WERI-Rb-1 (cell line): ENCODE measurements at regions not wholly inside any gene's neighbourhood (a gene's known extent, or its start where the extent isn't known, plus 50 kb on each side); places are given as distances from the start of the nearest gene placed in this dataset.

Source experiments
- DNase-seq: peaks from one replicate; pipeline ENCODE4 v3.0.0-alpha.2; 2020
- H3K27ac ChIP-seq: fragments of 250-450 bp; sonication (Bioruptor Pico); 2 replicates; pipeline ENCODE4 v1.5.1; 2020; ENCODE audit warnings: mild to moderate bottlenecking, moderate library complexity
- H3K27me3 ChIP-seq: fragments of 250-450 bp; sonication (Bioruptor Pico); 2 replicates; pipeline ENCODE4 v1.5.1; 2021; ENCODE audit warnings: mild to moderate bottlenecking, low read depth, moderate library complexity; ENCODE audit not compliant: insufficient read depth, severe bottlenecking
- H3K36me3 ChIP-seq: fragments of 250-450 bp; sonication (Bioruptor Pico); 2 replicates; pipeline ENCODE4 v1.5.1; 2020; ENCODE audit warnings: mild to moderate bottlenecking, moderate library complexity
- H3K4me3 ChIP-seq: 2 replicates; pipeline ENCODE4 v1.5.1; 2011; ENCODE audit warnings: low read depth, mild to moderate bottlenecking, control low read depth, low read length
- H3K9me3 ChIP-seq: fragments of 250-450 bp; sonication (Bioruptor Pico); 2 replicates; pipeline ENCODE4 v1.5.1; 2021; ENCODE audit warnings: mild to moderate bottlenecking, moderate library complexity; ENCODE audit not compliant: severe bottlenecking
- CTCF ChIP-seq: IDR thresholded peaks from 2 replicates; pipeline ENCODE4 v1.5.1; 2011; ENCODE audit warnings: low read depth, mild to moderate bottlenecking, control low read depth, inconsistent platforms, low read length

GRCh38 chr7:136228171-136228570 is 251.0 kb upstream of the MTPN start:
- Histone ChIP-seq H3K4me3 (no peak overlapping the region), H3K27ac (no peak overlapping the region), H3K27me3 (no peaks in the 10 kb centered on the region), H3K9me3 (no peaks in the 10 kb centered on the region), H3K36me3 (no peaks in the 10 kb centered on the region)
- no peak for DNase-seq
- no peak for TF ChIP-seq CTCF

GRCh38 chr7:136214356-136214755 is 237.2 kb upstream of the MTPN start:
- Histone ChIP-seq H3K4me3 (no peak overlapping the region), H3K27ac (no peak overlapping the region), H3K36me3 (no peaks in the 10 kb centered on the region), H3K9me3 (no peaks in the 10 kb centered on the region), H3K27me3 (no peaks in the 10 kb centered on the region)
- no peak for DNase-seq
- no peak for TF ChIP-seq CTCF

GRCh38 chr7:136213012-136213411 is 235.9 kb upstream of the MTPN start:
- Histone ChIP-seq H3K36me3 (no peaks in the 10 kb centered on the region), H3K27me3 (no peaks in the 10 kb centered on the region), H3K9me3 (no peaks in the 10 kb centered on the region), H3K27ac (no peak overlapping the region), H3K4me3 (no peak overlapping the region)
- TF ChIP-seq CTCF: no peak
- DNase-seq: no peak

GRCh38 chr7:136210664-136211063 is 233.5 kb upstream of the MTPN start:
- Histone ChIP-seq H3K36me3 (no peaks in the 10 kb centered on the region), H3K9me3 (no peaks in the 10 kb centered on the region), H3K27me3 (no peaks in the 10 kb centered on the region), H3K4me3 (no peak overlapping the region), H3K27ac (no peak overlapping the region)
- no peak for TF ChIP-seq CTCF
- DNase-seq: no peak

- no peak for DNase-seq
- Histone ChIP-seq H3K36me3 (no peaks in the 10 kb centered on the region), H3K4me3 (no peak overlapping the region), H3K27me3 (no peaks in the 10 kb centered on the region), H3K27ac (no peak overlapping the region), H3K9me3 (no peaks in the 10 kb centered on the region)
- TF ChIP-seq CTCF: no peak
Observed at GRCh38 chr7:136210079-136210478, 232.9 kb upstream of the MTPN start.

- H3K9me3 ChIP-seq: no peaks in the 10 kb centered on the region
- H3K27ac ChIP-seq: no peak overlapping the region
- TF ChIP-seq CTCF: no peak
- no peaks in the 10 kb centered on the region for H3K27me3 ChIP-seq
- H3K36me3 ChIP-seq: no peaks in the 10 kb centered on the region
- H3K4me3 ChIP-seq: no peak overlapping the region
- no peak for DNase-seq
Observed at GRCh38 chr7:136205956-136206355, 228.8 kb upstream of the MTPN start.
